Neutrophil (primary cell): ENCODE measurements at regions not wholly inside any gene's neighbourhood (a gene's known extent, or its start where the extent isn't known, plus 50 kb on each side); places are given as distances from the start of the nearest gene placed in this dataset.

Experiments
- H3K27ac ChIP-seq: fragments of 200-600 bp; sonication (generic); 2 replicates; pipeline ENCODE4 v1.5.1; 2016; ENCODE audit warnings: mild to moderate bottlenecking, moderate library complexity
- H3K27me3 ChIP-seq: fragments of 200-600 bp; sonication (generic); 2 replicates; pipeline ENCODE4 v1.6.0; 2016; ENCODE audit warnings: mild to moderate bottlenecking
- H3K36me3 ChIP-seq: fragments of 200-600 bp; sonication (generic); 2 replicates; pipeline ENCODE4 v1.5.1; 2017
- H3K4me1 ChIP-seq, 2 experiments: fragments of 200-600 bp in 1 of 2; sonication (generic) in 1 of 2; 1 replicate in 1 of 2; 2 replicates in 1 of 2; pipeline versions ENCODE4 v1.5.1 to v1.6.1; 2013 to 2016; ENCODE audit warnings: low read depth in 1 of 2, low read length in 1 of 2, mild to moderate bottlenecking in 1 of 2, moderate library complexity in 1 of 2; ENCODE audit not compliant: control insufficient read depth in 1 of 2, insufficient read depth in 1 of 2
- H3K4me3 ChIP-seq, 2 experiments: fragments of 200-600 bp in 1 of 2; sonication (generic) in 1 of 2; 1 replicate in 1 of 2; 2 replicates in 1 of 2; pipeline ENCODE4 v1.5.1; 2013 to 2016; ENCODE audit warnings: low read depth in 1 of 2, low read length in 1 of 2, mild to moderate bottlenecking in 1 of 2, moderate library complexity in 1 of 2
- H3K9me3 ChIP-seq: fragments of 200-600 bp; sonication (generic); 2 replicates; pipeline ENCODE4 v1.5.1; 2016
- CTCF ChIP-seq: fragments of 200-600 bp; sonication (generic); IDR thresholded peaks from 2 replicates; pipeline ENCODE4 v1.5.1; 2016; ENCODE audit warnings: antibody characterized with exemption

GRCh38 chr5:63483338-63483737, 478.9 kb downstream of the HTR1A start:
- Histone ChIP-seq H3K4me3 (no peak overlapping the region), H3K27ac (no peak overlapping the region), H3K27me3 (no peaks in the 10 kb centered on the region), H3K4me1 (no peaks in the 10 kb centered on the region), H3K36me3 (no peaks in the 10 kb centered on the region), H3K9me3 (no peaks in the 10 kb centered on the region)
- TF ChIP-seq CTCF: no peak

- Histone ChIP-seq H3K27ac (no peak overlapping the region), H3K27me3 (no peaks in the 10 kb centered on the region), H3K9me3 (no peaks in the 10 kb centered on the region), H3K36me3 (no peaks in the 10 kb centered on the region), H3K4me3 (no peak overlapping the region), H3K4me1 (no peaks in the 10 kb centered on the region)
- TF ChIP-seq CTCF: no peak
These were observed 488.8 kb downstream of the HTR1A start for GRCh38 chr5:63473335-63473967.

- no peak for TF ChIP-seq CTCF
- H3K27me3 ChIP-seq: no peaks in the 10 kb centered on the region
- no peak overlapping the region for H3K27ac ChIP-seq
- H3K4me3 ChIP-seq: no peak overlapping the region
- no peaks in the 10 kb centered on the region for H3K9me3 ChIP-seq
- H3K4me1 ChIP-seq: no peaks in the 10 kb centered on the region
- H3K36me3 ChIP-seq: no peaks in the 10 kb centered on the region
These were observed 506.0 kb downstream of the HTR1A start for GRCh38 chr5:63456279-63456678.

GRCh38 chr5:63451188-63451587, 511.1 kb downstream of the HTR1A start:
- no peaks in the 10 kb centered on the region for H3K4me1 ChIP-seq
- no peaks in the 10 kb centered on the region for H3K36me3 ChIP-seq
- H3K27me3 ChIP-seq: no peaks in the 10 kb centered on the region
- no peak for TF ChIP-seq CTCF
- H3K9me3 ChIP-seq: no peaks in the 10 kb centered on the region
- no peak overlapping the region for H3K4me3 ChIP-seq
- H3K27ac ChIP-seq: no peak overlapping the region

- Histone ChIP-seq H3K27ac (no peak overlapping the region), H3K4me3 (no peak overlapping the region), H3K9me3 (no peaks in the 10 kb centered on the region), H3K36me3 (no peaks in the 10 kb centered on the region), H3K27me3 (no peaks in the 10 kb centered on the region), H3K4me1 (no peaks in the 10 kb centered on the region)
- TF ChIP-seq CTCF: no peak
These were observed 522.7 kb downstream of the HTR1A start for GRCh38 chr5:63439537-63439936.

- no peaks in the 10 kb centered on the region for H3K27me3 ChIP-seq
- TF ChIP-seq CTCF: no peak
- H3K9me3 ChIP-seq: no peaks in the 10 kb centered on the region
- no peak overlapping the region for H3K27ac ChIP-seq
- H3K4me1 ChIP-seq: no peaks in the 10 kb centered on the region
- H3K36me3 ChIP-seq: no peaks in the 10 kb centered on the region
- H3K4me3 ChIP-seq: no peak overlapping the region
These were observed 552.5 kb downstream of the HTR1A start for GRCh38 chr5:63409737-63410136.
